Left kidney (tissue), 1 donor: ENCODE measurements at regions not wholly inside any gene's neighbourhood (a gene's known extent, or its start where the extent isn't known, plus 50 kb on each side); places are given as distances from the start of the nearest gene placed in this dataset.
A peak's percentile ranks its signal among the peaks of the same experiment; 100 is the strongest.
"Not testable (repeated sequence)": the region's sequence is repeated elsewhere in the genome, so short reads cannot be mapped to it uniquely, and the experiment has no call there.

ENCODE experiments used
- DNase-seq: peaks from one replicate; pipeline ENCODE4 v3.0.0-alpha.2; 2013

GRCh38 chr5:166083183-166083959 is 2208.1 kb upstream of the WWC1 start:
- no peak for DNase-seq

- no peak for DNase-seq
These were observed 2204.9 kb upstream of the WWC1 start for GRCh38 chr5:166086568-166086967.

- DNase-seq = no peak
These were observed 2202.9 kb upstream of the WWC1 start for GRCh38 chr5:166088389-166089039.

GRCh38 chr5:166091931-166092330 is 2199.5 kb upstream of the WWC1 start:
- no peak for DNase-seq

DNA sequence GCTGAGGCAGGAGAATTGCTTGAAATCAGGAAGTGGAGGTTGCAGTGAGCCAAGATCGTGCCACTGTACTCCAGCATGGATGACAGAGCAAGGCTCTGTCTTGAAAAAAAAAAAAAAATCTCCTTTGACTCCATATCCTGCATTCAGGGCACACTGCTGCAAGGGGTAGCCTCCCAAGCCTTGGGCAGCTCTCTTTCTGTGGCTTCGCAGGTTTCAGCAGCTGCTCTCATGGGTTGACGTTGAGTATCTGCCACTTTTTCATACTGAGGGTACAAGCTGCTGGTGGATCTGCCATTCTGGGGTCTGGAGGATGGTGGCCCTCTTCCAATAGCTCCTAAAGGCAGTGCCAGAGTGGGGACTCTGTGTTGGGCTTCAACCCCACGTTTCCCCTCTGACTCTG is 2198.1 kb upstream of the WWC1 start:
- DNase-seq = no peak

- no peak for DNase-seq
These were observed 2188.5 kb upstream of the WWC1 start for GRCh38 chr5:166102947-166103346.

DNA sequence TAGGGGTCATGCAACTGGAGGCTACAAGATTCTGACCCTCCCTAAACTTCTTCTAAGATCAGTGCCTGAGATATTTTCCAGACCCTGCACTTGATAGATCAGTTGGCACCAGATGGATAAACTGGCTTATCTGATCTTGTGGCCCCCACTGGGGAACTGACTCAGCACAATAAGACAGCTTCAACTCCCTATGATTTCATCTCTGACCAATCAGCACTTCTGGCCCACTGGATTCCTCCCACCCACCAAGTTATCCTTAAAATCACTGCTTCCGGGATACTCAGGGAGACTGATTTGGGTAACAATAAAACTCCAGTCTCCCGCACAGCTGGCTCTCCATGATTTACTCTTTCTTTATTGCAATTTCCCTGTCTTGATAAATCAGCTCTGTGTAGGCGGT is 2180.4 kb upstream of the WWC1 start:
- DNase-seq = no peak

- no peak for DNase-seq
These were observed 2174.1 kb upstream of the WWC1 start for GRCh38 chr5:166117072-166118066.

GRCh38 chr5:166119506-166119905 is 2171.9 kb upstream of the WWC1 start:
- DNase-seq = no peak

DNA sequence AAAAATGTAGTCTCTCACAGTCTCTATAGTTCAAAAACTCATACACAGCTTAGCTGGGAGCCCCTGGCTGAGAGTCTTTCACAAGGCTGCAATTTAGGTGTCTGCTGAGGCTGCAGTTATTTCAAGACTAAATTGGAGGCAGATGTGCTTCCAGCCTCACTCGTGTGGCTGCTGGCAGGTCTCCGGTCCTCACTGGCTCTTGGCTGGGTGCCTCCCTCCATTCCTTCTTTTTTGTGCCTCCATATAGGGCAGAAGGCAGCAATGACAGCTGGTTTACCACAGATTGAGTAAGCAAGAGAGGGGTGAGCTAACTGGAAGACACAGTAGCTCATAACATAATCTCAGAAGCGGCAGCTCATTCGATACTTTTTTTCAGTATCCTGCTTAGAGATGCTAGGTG is 2167.7 kb upstream of the WWC1 start:
- DNase-seq = no peak

DNA sequence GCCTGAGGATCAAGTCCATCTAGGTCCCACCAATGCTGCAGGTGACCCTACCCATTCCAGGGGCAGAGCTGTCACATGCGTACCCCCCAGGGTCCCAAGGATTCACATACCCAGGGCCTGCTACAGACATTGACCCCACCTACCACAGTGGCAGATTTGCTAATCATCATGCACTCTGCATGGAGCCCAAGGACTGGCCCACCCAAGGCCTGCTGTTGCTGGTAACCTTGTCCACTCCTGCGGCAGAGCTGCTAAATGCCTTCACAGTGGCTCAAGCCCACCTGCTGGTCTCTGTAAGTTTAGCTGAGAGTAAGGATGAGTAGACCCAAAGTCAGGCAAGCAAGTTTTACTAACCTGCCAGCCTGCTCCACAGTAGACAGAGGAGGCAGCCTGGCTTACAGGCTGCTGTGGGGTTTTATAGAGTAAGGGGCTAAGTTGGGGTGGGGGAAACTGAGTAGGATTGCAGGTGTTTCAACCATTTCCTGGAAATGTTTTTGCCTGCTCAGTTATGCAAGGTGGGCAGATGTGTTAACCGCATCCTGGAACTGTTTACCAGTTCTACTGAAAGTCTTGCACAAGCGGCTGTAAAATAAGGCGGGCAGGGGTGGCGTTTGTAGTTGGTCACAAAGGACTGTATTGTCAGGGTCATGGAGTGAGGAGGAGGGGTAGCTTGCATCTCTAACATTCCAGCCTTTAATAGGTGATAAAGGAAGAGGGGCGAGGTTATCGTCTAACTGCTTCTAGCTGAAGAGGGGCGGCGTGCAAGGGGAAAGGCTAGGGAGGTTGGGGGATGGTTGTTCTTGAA is 2163.5 kb upstream of the WWC1 start:
- DNase-seq = no peak

GRCh38 chr5:166145107-166145506 is 2146.3 kb upstream of the WWC1 start:
- not testable (repeated sequence) for DNase-seq

DNA sequence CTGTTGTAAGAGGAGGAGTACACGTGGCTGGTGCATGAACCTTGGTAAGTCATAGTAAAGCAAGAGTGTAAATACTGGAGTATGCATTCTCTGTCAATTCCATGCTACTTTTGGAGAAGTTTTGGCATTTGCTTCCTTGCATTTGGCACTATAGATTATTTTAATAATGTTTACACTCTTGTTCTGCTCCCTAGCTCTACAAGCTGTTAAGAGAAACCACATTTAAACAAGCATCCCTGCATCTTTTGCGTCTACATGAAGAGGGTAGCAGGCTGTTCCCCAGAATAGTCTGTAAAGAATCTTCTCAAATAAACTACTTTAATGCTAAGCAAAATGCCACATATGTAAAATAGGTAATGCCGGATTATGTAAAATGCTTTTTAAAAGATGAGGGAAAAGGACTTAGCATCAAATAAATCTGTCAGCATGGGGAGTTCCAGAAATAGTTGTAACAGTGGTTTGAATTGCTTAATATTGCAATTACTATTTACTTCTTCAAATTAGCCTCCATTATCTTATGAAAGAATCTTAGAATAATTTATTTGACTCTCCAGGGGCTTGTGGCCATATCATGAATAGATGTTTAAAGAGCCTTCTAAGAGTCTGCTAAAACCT is 2127.3 kb upstream of the WWC1 start:
- DNase-seq = no peak

DNA sequence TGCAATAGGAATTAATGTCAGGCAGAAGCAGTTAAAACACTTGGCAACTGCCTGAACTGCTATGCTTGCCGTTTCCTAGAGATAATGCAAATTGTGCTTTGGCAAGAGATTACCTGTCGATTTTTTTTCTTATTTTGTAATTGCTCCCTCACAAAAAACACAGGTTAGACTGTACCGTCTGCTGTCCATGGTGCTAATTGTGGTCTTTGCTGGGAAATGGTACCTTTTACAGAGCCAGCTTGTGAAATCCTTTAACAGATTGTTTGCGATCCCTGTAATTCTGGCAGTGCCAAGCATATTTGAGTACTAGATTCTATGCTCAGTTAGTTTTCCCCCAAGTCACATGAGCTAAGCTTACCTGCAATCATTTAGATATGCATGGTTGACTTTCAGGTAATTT is 2125.8 kb upstream of the WWC1 start:
- DNase-seq = peak; percentile 47

DNA sequence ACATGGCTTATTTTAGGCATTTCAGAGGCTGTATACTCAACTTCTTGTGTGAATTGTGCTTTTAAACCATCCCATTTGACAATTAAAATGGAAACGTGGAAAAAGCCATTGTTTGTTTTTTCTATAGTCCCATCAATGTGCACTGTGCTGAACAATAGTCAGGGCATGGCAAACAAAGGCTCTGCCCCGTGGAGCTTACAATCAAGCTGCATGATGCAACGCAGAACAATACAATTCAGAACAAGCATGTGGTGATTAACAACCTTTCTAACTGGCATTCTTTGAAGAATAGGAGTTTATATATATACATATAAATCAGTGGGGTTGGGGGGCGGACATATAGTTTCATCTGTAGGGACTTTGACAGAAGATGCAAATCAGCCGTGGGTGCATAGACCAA is 2125.4 kb upstream of the WWC1 start:
- DNase-seq = no peak

- DNase-seq = no peak
These were observed 2118.8 kb upstream of the WWC1 start for GRCh38 chr5:166172597-166172996.

GRCh38 chr5:166178411-166179080 is 2112.9 kb upstream of the WWC1 start:
- no peak for DNase-seq

- DNase-seq = no peak
These were observed 2106.3 kb upstream of the WWC1 start for GRCh38 chr5:166185185-166185584.

GRCh38 chr5:166188501-166189325 is 2102.7 kb upstream of the WWC1 start:
- DNase-seq = no peak

DNA sequence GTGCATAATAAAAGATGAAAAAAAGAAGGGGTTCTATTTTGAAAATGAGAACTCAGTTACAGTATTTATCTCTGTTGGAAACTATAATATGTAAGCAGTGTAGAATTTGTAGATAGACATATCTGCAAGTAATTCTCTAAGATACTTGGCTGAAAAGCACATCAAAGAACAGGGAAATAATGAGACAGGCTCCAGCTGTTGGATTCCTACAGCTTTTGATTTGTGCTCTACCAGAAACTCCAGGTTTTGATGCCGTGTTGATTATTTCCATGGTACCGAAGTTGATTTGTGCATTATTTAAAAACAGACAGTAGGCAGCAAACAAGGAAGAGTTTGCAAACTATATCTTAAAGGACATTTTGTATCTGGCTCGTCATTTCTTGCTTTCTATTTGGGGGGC is 2098.7 kb upstream of the WWC1 start:
- no peak for DNase-seq
